Stomach (tissue), 8 donors: ENCODE measurements at regions not wholly inside any gene's neighbourhood (a gene's known extent, or its start where the extent isn't known, plus 50 kb on each side); places are given as distances from the start of the nearest gene placed in this dataset.
A peak's percentile ranks its signal among the peaks of the same experiment; 100 is the strongest.

ENCODE experiments used
- DNase-seq, 2 donors: peaks; one replicate each; pipeline versions ENCODE4 v3.0.0 to v3.0.0-alpha.2; 2013 to 2019
- H3K27ac ChIP-seq, 5 donors: fragments of 200-600 bp in 4 of 5; sonication (generic) in 4 of 5; one replicate each; pipeline ENCODE4 v1.5.1; 2013 to 2019; ENCODE audit warnings: mild to moderate bottlenecking in 1 of 5, moderate library complexity in 1 of 5
- H3K27me3 ChIP-seq, 3 donors: fragments of 200-600 bp; sonication (generic); one replicate each; pipeline ENCODE4 v1.5.1; 2017 to 2019; ENCODE audit warnings: mixed run types in 1 of 3
- H3K36me3 ChIP-seq, 4 donors: fragments of 200-600 bp; sonication (generic); 1 replicate in 3 of 4; 2 replicates in 1 of 4; pipeline ENCODE4 v1.5.1; 2016 to 2019
- H3K4me1 ChIP-seq, 4 donors: fragments of 200-600 bp; sonication (generic); one replicate each; pipeline ENCODE4 v1.5.1; 2016 to 2019
- H3K4me3 ChIP-seq, 4 donors: fragments of 200-600 bp; sonication (generic) in 3 of 4; one replicate each; pipeline ENCODE4 v1.5.1; 2016 to 2019; ENCODE audit warnings: mild to moderate bottlenecking in 1 of 4
- H3K9me3 ChIP-seq, 4 donors: fragments of 200-600 bp; sonication (generic); one replicate each; pipeline ENCODE4 v1.5.1; 2016 to 2019
- EP300 ChIP-seq: sonication (generic); formaldehyde crosslinking; IDR thresholded peaks from one replicate; pipeline ENCODE4 v1.6.1; 2017; ENCODE audit warnings: antibody characterized with exemption
- POLR2A ChIP-seq, 4 donors: fragments of 450-650 bp; IDR thresholded peaks; one replicate each; pipeline ENCODE4 v1.6.1; 2016; ENCODE audit warnings: antibody characterized with exemption in 4 of 4, control low read depth in 2 of 4, mild to moderate bottlenecking in 1 of 4, moderate library complexity in 1 of 4
- POLR2AphosphoS5 ChIP-seq, 3 donors: sonication (generic); formaldehyde crosslinking; IDR thresholded peaks; one replicate each; pipeline ENCODE4 v1.6.1; 2016; ENCODE audit warnings: antibody characterized with exemption in 3 of 3
- WGBS, 5 donors: extraction: QIAGEN DNeasy Blood & Tissue Kit in 3 of 5; methylation state at CpG; one replicate each; pipeline versions ENCODE4 v1.1.5 to v1.1.7; 2013 to 2018; 5-methylcytosine and 5-hydroxymethylcytosine counted together
- intact Hi-C: fragments of 100-400 bp; cut with DNase I; formaldehyde crosslinking; loops from one replicate; pipeline ENCODE4 v1.15.1; 2023; ENCODE audit warnings: low total_unique reads
- TF ChIP-seq, protein P1 (sequence below), 7 experiments: fragments of 450-650 bp in 4 of 7; fragments of 200-600 bp in 3 of 7; sonication (generic) in 3 of 7; IDR thresholded peaks; one replicate each; pipeline ENCODE4 v1.5.1; 2016 to 2019; ENCODE audit warnings: antibody characterized with exemption in 7 of 7, control low read depth in 2 of 7, mild to moderate bottlenecking in 1 of 7
- donor health status: healthy with polysubstance abuse.
- donor health status: Bipolar disorder and iron deficiency.
- donor health status: healthy.

DNA sequence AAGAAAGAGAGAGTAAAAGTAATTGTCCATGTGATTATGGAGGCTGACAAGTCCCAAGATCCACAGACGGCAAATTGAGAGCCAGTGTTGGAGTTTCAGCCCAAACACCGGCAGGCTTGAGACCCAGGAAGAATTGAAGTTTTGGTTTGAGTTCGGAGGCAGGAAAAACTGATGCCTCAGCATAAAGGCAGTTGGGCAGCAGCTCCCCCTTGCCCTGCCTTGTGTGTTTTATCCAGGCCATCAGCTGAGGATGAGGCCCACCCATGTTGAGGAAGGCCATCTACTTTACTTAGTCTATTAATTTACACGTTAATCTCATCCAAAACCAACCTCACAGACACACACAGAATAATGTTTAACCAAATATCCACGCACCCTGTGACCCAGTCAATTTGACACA lies 64.6 kb upstream of the SERPINE2 start:
- H3K4me1 ChIP-seq = no peaks in the 10 kb centered on the region
- no peaks in the 10 kb centered on the region for H3K9me3 ChIP-seq
- no peak overlapping the region for H3K27ac ChIP-seq
- intact Hi-C loops = no loop called here
- 50 to 66% (median 54%) methylated on average over 5 of the region's 5 CpGs for WGBS, 5 donors
- TF ChIP-seq, protein P1, sequence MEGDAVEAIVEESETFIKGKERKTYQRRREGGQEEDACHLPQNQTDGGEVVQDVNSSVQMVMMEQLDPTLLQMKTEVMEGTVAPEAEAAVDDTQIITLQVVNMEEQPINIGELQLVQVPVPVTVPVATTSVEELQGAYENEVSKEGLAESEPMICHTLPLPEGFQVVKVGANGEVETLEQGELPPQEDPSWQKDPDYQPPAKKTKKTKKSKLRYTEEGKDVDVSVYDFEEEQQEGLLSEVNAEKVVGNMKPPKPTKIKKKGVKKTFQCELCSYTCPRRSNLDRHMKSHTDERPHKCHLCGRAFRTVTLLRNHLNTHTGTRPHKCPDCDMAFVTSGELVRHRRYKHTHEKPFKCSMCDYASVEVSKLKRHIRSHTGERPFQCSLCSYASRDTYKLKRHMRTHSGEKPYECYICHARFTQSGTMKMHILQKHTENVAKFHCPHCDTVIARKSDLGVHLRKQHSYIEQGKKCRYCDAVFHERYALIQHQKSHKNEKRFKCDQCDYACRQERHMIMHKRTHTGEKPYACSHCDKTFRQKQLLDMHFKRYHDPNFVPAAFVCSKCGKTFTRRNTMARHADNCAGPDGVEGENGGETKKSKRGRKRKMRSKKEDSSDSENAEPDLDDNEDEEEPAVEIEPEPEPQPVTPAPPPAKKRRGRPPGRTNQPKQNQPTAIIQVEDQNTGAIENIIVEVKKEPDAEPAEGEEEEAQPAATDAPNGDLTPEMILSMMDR (IDR thresholded peaks at IDR 0.05) = no peak
- TF ChIP-seq POLR2A (IDR thresholded peaks at IDR 0.05) = no peak
- TF ChIP-seq EP300 = no peak
- TF ChIP-seq POLR2AphosphoS5 (IDR thresholded peaks at IDR 0.05) = no peak
- H3K36me3 ChIP-seq = no peaks in the 10 kb centered on the region
- peaks cover 0 to 5% (median 0%) of the 10 kb centered on the region in 3 donors for H3K27me3 ChIP-seq
- no peak for DNase-seq
- H3K4me3 ChIP-seq = no peak overlapping the region

DNA sequence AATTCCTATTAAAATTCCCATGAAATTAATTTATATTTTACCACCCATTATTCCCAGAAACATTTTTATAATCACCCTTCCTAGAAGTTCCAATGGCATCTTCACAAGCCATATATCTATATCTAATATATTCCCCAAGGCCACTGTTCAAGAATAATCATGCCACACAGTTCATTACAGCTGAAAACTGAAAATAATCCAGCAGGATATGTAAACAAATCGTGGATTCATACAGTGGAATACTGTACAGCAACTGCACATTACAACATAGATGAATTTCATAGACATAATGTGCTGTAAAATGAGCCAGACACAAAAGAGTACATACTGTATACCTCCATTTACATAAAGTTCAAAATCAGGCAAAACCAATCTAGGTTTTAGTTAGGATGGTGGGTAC lies 63.9 kb upstream of the SERPINE2 start:
- intact Hi-C loops = no loop called here

DNA sequence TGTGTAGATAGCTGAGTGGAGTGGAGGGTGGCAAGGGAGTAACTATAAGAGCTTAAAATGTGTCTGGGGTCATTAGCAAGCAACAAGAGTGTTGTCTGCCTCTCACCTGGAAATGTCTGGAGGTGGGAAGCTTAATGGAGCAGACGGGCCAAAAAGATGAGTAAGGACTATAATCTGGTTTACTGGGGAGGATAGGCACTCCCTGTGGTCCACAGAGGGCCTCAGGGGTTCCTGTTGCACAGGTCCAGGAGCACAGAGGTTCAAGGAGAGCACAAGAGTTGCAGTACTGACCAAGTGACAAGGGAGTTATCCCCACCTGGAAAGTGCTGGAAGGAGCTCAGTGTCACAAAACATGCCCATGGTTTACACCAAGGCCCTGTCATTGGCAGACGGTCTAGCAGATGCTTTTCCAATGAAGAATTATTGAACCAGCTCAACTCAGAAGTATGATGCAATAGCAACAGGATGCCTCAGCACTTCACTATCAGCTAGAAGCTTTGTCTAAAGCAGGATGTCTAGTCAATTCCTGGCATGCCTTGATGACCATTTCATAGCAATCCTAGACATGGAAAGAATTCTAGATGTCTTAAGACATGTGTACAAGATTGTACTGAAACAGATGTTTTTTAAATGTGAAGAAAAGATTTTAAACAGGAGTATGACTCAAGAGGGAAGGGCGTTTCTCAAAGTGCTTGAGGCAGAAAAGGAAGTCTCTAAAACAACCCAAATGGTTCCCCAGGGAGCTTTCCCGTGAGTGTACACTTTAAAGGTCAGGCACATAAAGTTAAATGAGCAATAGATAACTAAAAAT lies 62.9 kb upstream of the SERPINE2 start:
- 50 to 70% (median 57%) methylated on average over 4 of the region's 4 CpGs for WGBS, 5 donors
- Histone ChIP-seq H3K4me1 (no peaks in the 10 kb centered on the region), H3K9me3 (no peaks in the 10 kb centered on the region), H3K27ac (peak overlapping the region in 1 of 5 donors; percentile 22), H3K4me3 (no peak overlapping the region), H3K27me3 (peaks cover 0 to 5% (median 0%) of the 10 kb centered on the region in 3 donors), H3K36me3 (no peaks in the 10 kb centered on the region)
- TF ChIP-seq POLR2AphosphoS5 (IDR thresholded peaks at IDR 0.05) = peak in 1 of 3 donors; percentile 6
- TF ChIP-seq EP300 = no peak
- DNase-seq = peak in 1 of 2 donors; percentile 24
- intact Hi-C loops = no loop called here

More for the DNA sequence above, 63.9 kb upstream of the SERPINE2 start:
- TF ChIP-seq POLR2AphosphoS5 (IDR thresholded peaks at IDR 0.05) = no peak
- TF ChIP-seq, protein P1 (IDR thresholded peaks at IDR 0.05) = no peak
- no peaks in the 10 kb centered on the region for H3K4me1 ChIP-seq
- no peak overlapping the region for H3K4me3 ChIP-seq
- no peaks in the 10 kb centered on the region for H3K9me3 ChIP-seq
- no peak for DNase-seq
- no peak overlapping the region for H3K27ac ChIP-seq
- H3K36me3 ChIP-seq = no peaks in the 10 kb centered on the region
- H3K27me3 ChIP-seq = peaks cover 0 to 5% (median 0%) of the 10 kb centered on the region in 3 donors
- 21 to 52% (median 32%) methylated on average over 1 of the region's 1 CpG for WGBS, 5 donors

GRCh38 chr2:224099861-224100643 lies 61.0 kb upstream of the SERPINE2 start:
- Histone ChIP-seq H3K27me3 (peaks cover 0 to 5% (median 0%) of the 10 kb centered on the region in 3 donors), H3K4me3 (no peak overlapping the region), H3K9me3 (no peaks in the 10 kb centered on the region), H3K4me1 (no peaks in the 10 kb centered on the region), H3K36me3 (no peaks in the 10 kb centered on the region), H3K27ac (no peak overlapping the region)
- WGBS, 5 donors = 69 to 77% (median 73%) methylated on average over 4 of the region's 4 CpGs
- DNase-seq = no peak
- intact Hi-C loops = no loop called here
- TF ChIP-seq, protein P1 (IDR thresholded peaks at IDR 0.05) = no peak
- TF ChIP-seq POLR2AphosphoS5 (IDR thresholded peaks at IDR 0.05) (no peak), POLR2A (IDR thresholded peaks at IDR 0.05) (no peak), EP300 (no peak)
